Umbilical cord (tissue), 1 donor: ENCODE measurements at regions not wholly inside any gene's neighbourhood (a gene's known extent, or its start where the extent isn't known, plus 50 kb on each side); places are given as distances from the start of the nearest gene placed in this dataset.

Experiments
- DNase-seq: peaks from one replicate; pipeline ENCODE4 v3.0.0-alpha.2; 2015; ENCODE audit warnings: low spot score

GRCh38 chr9:2924380-2924768, 80.5 kb upstream of the PUM3 start:
- DNase-seq: no peak

DNA sequence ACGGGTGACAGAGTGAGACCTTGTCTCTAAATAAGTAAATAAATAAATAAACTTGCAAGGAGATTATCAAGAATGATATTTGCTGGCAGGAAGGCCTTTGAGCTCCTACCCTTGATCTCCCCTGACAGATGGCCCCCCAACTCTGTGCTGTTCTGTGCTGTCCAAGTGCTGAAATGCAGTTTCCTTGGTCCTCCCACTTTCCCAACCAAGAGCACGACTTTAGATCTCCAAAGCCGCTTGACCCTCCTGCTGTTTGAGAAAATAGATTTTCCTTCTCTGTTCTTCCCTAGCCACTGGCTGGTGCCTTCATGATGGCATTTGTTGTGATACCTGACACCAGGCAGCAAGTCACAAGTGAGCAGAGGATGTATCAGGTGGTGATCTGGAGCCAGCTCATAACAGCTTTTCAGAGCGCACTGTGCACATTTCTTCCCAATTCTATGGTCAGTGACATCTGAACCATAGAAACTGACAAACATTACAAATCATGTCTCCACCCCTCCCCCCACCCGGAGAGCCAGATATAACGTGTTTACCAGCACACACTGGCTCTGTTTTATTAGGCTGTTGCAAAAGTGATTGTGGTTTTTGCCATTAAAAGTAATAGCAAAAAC, 80.0 kb upstream of the PUM3 start:
- DNase-seq: no peak

- no peak for DNase-seq
Measured at GRCh38 chr9:2919347-2919746, 75.5 kb upstream of the PUM3 start.

DNA sequence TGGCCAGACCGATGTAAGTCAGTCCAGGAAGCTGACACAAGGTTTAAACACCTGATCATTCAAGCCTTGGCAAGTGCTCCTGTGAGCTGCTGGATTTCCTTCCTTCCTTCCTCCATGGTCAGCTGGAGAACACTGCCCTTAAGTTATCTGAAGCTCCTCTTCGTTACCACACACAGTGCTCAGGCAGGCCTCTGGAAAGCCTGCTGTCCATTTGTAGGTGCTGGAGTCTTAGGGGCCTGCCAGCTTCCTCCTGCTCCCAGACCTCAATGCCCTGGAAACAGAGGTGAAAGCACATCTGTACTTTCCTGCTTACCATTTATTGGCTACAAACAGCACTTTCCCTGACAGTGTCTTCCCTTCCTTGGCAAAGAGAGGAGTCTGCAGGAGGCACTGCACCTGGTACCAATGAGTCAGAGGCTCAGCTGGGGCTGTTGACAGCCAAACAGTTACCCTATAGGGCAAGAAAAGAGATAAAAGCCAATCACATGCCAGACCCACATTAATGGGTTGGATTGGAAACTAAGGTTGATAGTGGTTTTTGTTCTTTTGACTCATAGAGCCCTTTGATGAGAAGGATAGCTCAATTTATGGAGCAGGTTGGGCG, 72.6 kb upstream of the PUM3 start:
- DNase-seq: no peak

DNA sequence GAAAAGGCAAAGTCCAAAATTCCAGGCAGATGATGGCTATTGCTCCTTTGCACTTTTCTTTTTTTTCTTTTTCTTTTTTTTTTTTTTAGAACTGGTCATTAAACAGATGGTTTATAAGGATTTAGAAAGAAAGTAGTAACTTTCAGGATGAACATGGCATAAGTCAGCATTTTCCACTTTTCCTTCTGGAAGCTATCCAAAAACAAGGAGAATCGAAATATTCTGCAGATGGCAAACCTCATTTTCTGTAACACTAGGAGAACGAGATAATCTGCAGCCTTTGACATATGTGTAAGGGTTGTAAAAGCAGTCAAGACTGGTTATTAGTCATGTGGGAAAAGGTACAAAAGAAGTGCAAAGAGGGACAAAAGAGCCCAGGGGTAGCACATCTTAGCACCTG, 69.1 kb upstream of the PUM3 start:
- no peak for DNase-seq

- DNase-seq: no peak
Measured at GRCh38 chr9:2907411-2907810, 63.5 kb upstream of the PUM3 start.

DNA sequence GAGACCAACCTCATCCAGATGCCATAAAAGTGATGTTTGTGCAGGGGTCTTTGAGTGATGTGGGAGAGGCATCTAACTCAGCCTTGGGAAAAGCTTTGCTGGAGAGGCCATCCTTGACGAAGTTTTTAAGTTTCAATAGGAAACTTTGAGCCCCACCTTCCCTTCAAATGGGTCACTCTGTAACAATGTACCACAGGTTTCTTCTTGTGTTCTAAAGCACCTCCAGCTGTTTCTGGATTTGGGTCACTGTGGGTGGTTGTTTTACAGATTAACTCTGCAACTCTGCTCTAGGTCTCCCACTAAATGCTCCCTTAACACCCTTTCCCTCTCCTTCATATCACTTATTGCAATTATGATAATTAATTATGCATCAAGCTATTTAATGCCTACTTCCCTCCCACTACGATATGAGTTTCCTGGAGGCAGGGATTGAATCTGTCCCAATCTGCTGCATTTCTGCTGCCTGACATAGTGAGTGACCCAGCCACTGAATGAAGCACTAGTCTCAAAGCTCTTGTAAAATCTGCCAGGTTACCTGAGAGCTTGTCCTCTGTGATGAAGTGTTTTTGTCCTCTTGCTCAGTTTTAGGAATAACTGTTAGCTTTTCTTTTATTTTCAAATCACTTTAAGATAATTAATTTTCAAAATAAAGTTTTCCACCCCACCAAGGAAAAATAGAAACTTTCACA, 60.5 kb upstream of the PUM3 start:
- DNase-seq: no peak
